ENCODE measurements at regions not wholly inside any gene's neighbourhood (a gene's known extent, or its start where the extent isn't known, plus 50 kb on each side); places are given as distances from the start of the nearest gene placed in this dataset.
"Not testable (repeated sequence)": the region's sequence is repeated elsewhere in the genome, so short reads cannot be mapped to it uniquely, and the experiment has no call there.

GRCh38 chr7:12834782-12835181 lies 147.3 kb downstream of the ARL4A start:
- DNase-seq = no peak

- DNase-seq = no peak
These were observed 152.2 kb downstream of the ARL4A start for GRCh38 chr7:12839508-12840153.

- DNase-seq = not testable (repeated sequence)
These were observed 157.3 kb downstream of the ARL4A start for GRCh38 chr7:12844732-12845131.

- DNase-seq = no peak
These were observed 159.6 kb downstream of the ARL4A start for GRCh38 chr7:12847001-12847400.

GRCh38 chr7:12851142-12851541 lies 163.7 kb downstream of the ARL4A start:
- DNase-seq = no peak

GRCh38 chr7:12851841-12852240 lies 164.4 kb downstream of the ARL4A start:
- DNase-seq = no peak

- DNase-seq = no peak
These were observed 167.6 kb downstream of the ARL4A start for GRCh38 chr7:12855036-12855435.

GRCh38 chr7:12859761-12860160 lies 172.3 kb downstream of the ARL4A start:
- no peak for DNase-seq

GRCh38 chr7:12861070-12861469 lies 173.6 kb downstream of the ARL4A start:
- no peak for DNase-seq

GRCh38 chr7:12862146-12862545 lies 174.7 kb downstream of the ARL4A start:
- no peak for DNase-seq

GRCh38 chr7:12864470-12865046 lies 177.1 kb downstream of the ARL4A start:
- DNase-seq = no peak

- DNase-seq = no peak
These were observed 178.2 kb downstream of the ARL4A start for GRCh38 chr7:12865593-12865992.

GRCh38 chr7:12866207-12866606 lies 178.8 kb downstream of the ARL4A start:
- peak; percentile 38 for DNase-seq

- no peak for DNase-seq
These were observed 180.6 kb downstream of the ARL4A start for GRCh38 chr7:12868027-12868426.

GRCh38 chr7:12870219-12870618 lies 182.8 kb downstream of the ARL4A start:
- no peak for DNase-seq

GRCh38 chr7:12872487-12872886 lies 185.1 kb downstream of the ARL4A start:
- no peak for DNase-seq

GRCh38 chr7:12873571-12873970 lies 186.1 kb downstream of the ARL4A start:
- no peak for DNase-seq

GRCh38 chr7:12879139-12879538 lies 191.7 kb downstream of the ARL4A start:
- no peak for DNase-seq

- no peak for DNase-seq
These were observed 194.3 kb downstream of the ARL4A start for GRCh38 chr7:12881712-12882111.

- no peak for DNase-seq
These were observed 195.3 kb downstream of the ARL4A start for GRCh38 chr7:12882710-12883109.

- DNase-seq = no peak
These were observed 196.6 kb downstream of the ARL4A start for GRCh38 chr7:12884033-12884432.

- DNase-seq = no peak
These were observed 197.5 kb downstream of the ARL4A start for GRCh38 chr7:12884856-12885440.

GRCh38 chr7:12888717-12889116 lies 201.3 kb downstream of the ARL4A start:
- no peak for DNase-seq

GRCh38 chr7:12889391-12889790 lies 202.0 kb downstream of the ARL4A start:
- DNase-seq = no peak

GRCh38 chr7:12890586-12890985 lies 203.2 kb downstream of the ARL4A start:
- no peak for DNase-seq

Data from NCI-H524 treated with DMSO at 0.1 percent for 48 hours (cell line).